KMS-11 (cell line): ENCODE measurements at regions not wholly inside any gene's neighbourhood (a gene's known extent, or its start where the extent isn't known, plus 50 kb on each side); places are given as distances from the start of the nearest gene placed in this dataset.

Experiments
- H2AFZ ChIP-seq: fragments of 200-600 bp; sonication (generic); 2 replicates; pipeline ENCODE4 v1.6.1; 2016; ENCODE audit warnings: antibody characterized with exemption, mixed run types, low read depth
- H3K27ac ChIP-seq: fragments of 200-600 bp; sonication (generic); 2 replicates; pipeline ENCODE4 v1.6.1; 2016; ENCODE audit warnings: mild to moderate bottlenecking, mixed run types
- H3K27me3 ChIP-seq: fragments of 200-600 bp; sonication (generic); 2 replicates; pipeline ENCODE4 v1.6.1; 2017; ENCODE audit warnings: mild to moderate bottlenecking, low read depth, mixed run types, moderate library complexity; ENCODE audit not compliant: insufficient read depth
- H3K36me3 ChIP-seq: fragments of 200-600 bp; sonication (generic); 2 replicates; pipeline ENCODE4 v1.6.1; 2017; ENCODE audit warnings: mild to moderate bottlenecking, mixed run types; ENCODE audit not compliant: insufficient read depth
- H3K4me1 ChIP-seq: fragments of 200-600 bp; sonication (generic); 2 replicates; pipeline ENCODE4 v1.6.1; 2016; ENCODE audit warnings: mild to moderate bottlenecking, low read depth, mixed run types; ENCODE audit not compliant: poor library complexity, severe bottlenecking
- H3K4me2 ChIP-seq: fragments of 200-600 bp; sonication (generic); 2 replicates; pipeline ENCODE4 v1.7.0; 2016; ENCODE audit warnings: mild to moderate bottlenecking, mixed run types
- H3K4me3 ChIP-seq: fragments of 200-600 bp; sonication (generic); IDR thresholded peaks from 2 replicates; pipeline ENCODE4 v1.6.1; 2017; ENCODE audit warnings: low read depth, low read length, mixed read lengths; ENCODE audit not compliant: insufficient read depth
- H3K79me2 ChIP-seq: fragments of 200-600 bp; sonication (generic); 2 replicates; pipeline ENCODE4 v1.6.1; 2016; ENCODE audit warnings: low read depth, mixed run types; ENCODE audit not compliant: insufficient read depth
- H3K9ac ChIP-seq: fragments of 200-600 bp; sonication (generic); 2 replicates; pipeline ENCODE4 v1.6.1; 2016; ENCODE audit warnings: mild to moderate bottlenecking, mixed run types
- H4K20me1 ChIP-seq: fragments of 200-600 bp; sonication (generic); 2 replicates; pipeline ENCODE4 v1.6.1; 2016; ENCODE audit warnings: mild to moderate bottlenecking, mixed run types; ENCODE audit not compliant: insufficient read depth
- TF ChIP-seq, protein P1 (sequence below): fragments of 200-600 bp; sonication (generic); conservative IDR thresholded peaks from 2 replicates; pipeline ENCODE4 v1.6.1; 2017; ENCODE audit warnings: low read depth, mild to moderate bottlenecking, antibody characterized with exemption, low read length, moderate library complexity, mixed read lengths

DNA sequence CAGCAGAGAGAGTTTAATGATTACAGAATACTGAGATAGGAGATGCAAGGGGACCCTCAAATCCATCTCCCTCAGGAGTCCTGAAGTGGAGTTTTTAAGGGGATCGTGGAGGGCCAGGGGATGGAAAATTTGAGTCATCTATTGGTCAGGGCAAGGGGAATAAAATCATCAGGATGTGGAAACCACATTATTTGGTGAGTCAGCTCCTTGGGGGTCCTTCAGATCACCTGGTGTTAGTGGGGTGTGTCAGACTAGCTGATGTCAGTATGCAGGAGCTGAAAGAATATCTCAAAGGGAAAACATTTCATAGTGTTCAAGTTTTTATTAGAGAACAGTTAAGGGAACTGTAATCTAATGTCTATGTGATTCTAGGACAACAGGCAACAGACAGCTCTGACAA, 183.0 kb upstream of the FTMT start:
- no peaks in the 10 kb centered on the region for H3K4me1 ChIP-seq
- no peaks in the 10 kb centered on the region for H4K20me1 ChIP-seq
- no peak overlapping the region for H3K4me3 ChIP-seq
- H3K27ac ChIP-seq = no peak overlapping the region
- H3K27me3 ChIP-seq = no peaks in the 10 kb centered on the region
- no peak overlapping the region for H3K4me2 ChIP-seq
- H3K36me3 ChIP-seq = no peaks in the 10 kb centered on the region
- TF ChIP-seq, protein P1, sequence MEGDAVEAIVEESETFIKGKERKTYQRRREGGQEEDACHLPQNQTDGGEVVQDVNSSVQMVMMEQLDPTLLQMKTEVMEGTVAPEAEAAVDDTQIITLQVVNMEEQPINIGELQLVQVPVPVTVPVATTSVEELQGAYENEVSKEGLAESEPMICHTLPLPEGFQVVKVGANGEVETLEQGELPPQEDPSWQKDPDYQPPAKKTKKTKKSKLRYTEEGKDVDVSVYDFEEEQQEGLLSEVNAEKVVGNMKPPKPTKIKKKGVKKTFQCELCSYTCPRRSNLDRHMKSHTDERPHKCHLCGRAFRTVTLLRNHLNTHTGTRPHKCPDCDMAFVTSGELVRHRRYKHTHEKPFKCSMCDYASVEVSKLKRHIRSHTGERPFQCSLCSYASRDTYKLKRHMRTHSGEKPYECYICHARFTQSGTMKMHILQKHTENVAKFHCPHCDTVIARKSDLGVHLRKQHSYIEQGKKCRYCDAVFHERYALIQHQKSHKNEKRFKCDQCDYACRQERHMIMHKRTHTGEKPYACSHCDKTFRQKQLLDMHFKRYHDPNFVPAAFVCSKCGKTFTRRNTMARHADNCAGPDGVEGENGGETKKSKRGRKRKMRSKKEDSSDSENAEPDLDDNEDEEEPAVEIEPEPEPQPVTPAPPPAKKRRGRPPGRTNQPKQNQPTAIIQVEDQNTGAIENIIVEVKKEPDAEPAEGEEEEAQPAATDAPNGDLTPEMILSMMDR = no peak
- no peak overlapping the region for H2AFZ ChIP-seq
- H3K9ac ChIP-seq = no peak overlapping the region
- no peaks in the 10 kb centered on the region for H3K79me2 ChIP-seq

DNA sequence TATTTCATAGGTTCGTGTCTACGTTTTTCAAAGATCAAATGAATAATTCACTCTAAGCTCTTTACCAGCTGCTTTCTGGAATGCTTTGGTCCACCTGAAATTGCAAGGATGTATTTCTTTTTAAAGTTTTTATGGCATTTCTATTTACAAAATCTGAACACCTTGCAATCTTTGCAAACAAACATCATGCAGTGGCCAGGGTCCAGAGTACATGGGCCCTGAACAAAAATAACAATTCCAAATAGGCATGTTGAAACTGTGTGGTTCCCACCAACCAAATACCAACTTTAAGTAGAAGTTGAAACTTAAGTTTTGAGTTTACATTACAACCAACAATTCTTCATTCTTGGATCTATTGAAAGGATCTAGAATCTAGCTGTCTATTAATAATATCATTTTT, 180.1 kb upstream of the FTMT start:
- H2AFZ ChIP-seq = no peak overlapping the region

DNA sequence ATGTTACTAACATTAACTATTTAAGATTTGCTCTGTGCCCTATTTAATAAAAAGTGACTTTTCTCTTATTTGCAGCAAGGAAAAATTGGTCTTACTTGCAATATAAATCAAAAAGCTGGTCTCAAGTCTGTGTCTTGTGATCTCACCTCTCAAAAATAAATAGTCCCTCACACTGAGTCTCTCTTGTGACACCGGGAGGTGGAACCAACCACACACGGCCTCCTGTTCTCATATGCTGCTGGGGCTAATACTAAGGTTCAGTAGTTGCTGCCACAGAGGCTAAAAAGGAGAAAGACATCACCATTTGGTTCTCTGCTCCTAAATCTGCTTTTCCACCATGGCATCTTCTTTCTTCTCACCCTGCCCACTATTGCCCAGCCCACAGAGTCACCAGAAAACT, 175.8 kb upstream of the FTMT start:
- no peaks in the 10 kb centered on the region for H3K79me2 ChIP-seq
- H2AFZ ChIP-seq = no peak overlapping the region
- no peaks in the 10 kb centered on the region for H3K36me3 ChIP-seq
- TF ChIP-seq, protein P1 = no peak
- no peaks in the 10 kb centered on the region for H3K4me1 ChIP-seq
- no peak overlapping the region for H3K9ac ChIP-seq
- no peak overlapping the region for H3K4me3 ChIP-seq
- H4K20me1 ChIP-seq = no peaks in the 10 kb centered on the region
- no peak overlapping the region for H3K4me2 ChIP-seq
- H3K27me3 ChIP-seq = no peaks in the 10 kb centered on the region
- H3K27ac ChIP-seq = no peak overlapping the region

More for the DNA sequence above, 180.1 kb upstream of the FTMT start:
- H4K20me1 ChIP-seq = no peaks in the 10 kb centered on the region
- H3K4me2 ChIP-seq = no peak overlapping the region
- no peaks in the 10 kb centered on the region for H3K4me1 ChIP-seq
- H3K36me3 ChIP-seq = no peaks in the 10 kb centered on the region
- no peak overlapping the region for H3K9ac ChIP-seq
- H3K27me3 ChIP-seq = no peaks in the 10 kb centered on the region
- no peaks in the 10 kb centered on the region for H3K79me2 ChIP-seq
- H3K27ac ChIP-seq = no peak overlapping the region
- no peak overlapping the region for H3K4me3 ChIP-seq
- TF ChIP-seq, protein P1 = no peak

DNA sequence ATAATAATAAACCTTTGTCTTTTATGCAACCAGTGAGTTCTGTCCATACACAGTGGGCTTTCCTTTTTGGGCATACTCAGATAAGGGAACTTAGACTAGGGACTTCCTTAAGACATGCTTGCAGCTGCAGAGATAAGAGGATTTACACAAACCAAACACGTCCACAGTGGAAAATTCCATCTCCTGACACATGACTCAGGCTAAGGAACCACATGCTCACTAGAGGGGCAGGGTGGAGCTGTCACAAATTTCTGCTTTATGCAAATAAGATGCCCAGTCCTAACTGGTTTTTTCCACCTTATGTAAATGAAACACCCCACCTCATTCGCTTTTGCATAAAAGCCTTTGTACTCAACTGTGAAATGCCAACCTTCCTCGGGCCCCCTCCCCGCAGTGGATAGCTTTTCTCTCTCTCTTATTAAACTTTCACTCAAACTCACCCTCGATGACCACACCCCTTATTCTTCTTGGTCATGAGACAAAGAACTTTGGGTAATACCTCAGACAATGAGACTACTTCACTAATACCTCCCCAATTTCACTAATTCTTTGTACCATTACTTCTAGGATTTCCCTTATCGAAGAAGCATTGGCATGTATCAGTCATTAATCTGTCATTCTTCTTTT, 170.3 kb upstream of the FTMT start:
- H2AFZ ChIP-seq = no peak overlapping the region
- H3K79me2 ChIP-seq = no peaks in the 10 kb centered on the region
- H3K4me2 ChIP-seq = no peak overlapping the region
- no peaks in the 10 kb centered on the region for H4K20me1 ChIP-seq
- H3K36me3 ChIP-seq = no peaks in the 10 kb centered on the region
- no peaks in the 10 kb centered on the region for H3K4me1 ChIP-seq
- no peak overlapping the region for H3K4me3 ChIP-seq
- no peak overlapping the region for H3K27ac ChIP-seq
- H3K9ac ChIP-seq = no peak overlapping the region
- no peaks in the 10 kb centered on the region for H3K27me3 ChIP-seq
- TF ChIP-seq, protein P1 = no peak
